Activated T-cell treated with anti-CD3 and anti-CD28 coated beads, Interleukin-2, amount 50 U/mL, for 1 hour (primary cell): ENCODE measurements at regions not wholly inside any gene's neighbourhood (a gene's known extent, or its start where the extent isn't known, plus 50 kb on each side); places are given as distances from the start of the nearest gene placed in this dataset.
"Not testable (repeated sequence)": the region's sequence is repeated elsewhere in the genome, so short reads cannot be mapped to it uniquely, and the experiment has no call there.

Source experiments
- DNase-seq: peaks from one replicate; pipeline ENCODE4 v3.0.0-alpha.2; 2020

GRCh38 chr4:71211748-71212147, 127.1 kb upstream of the SLC4A4 start:
- no peak for DNase-seq

GRCh38 chr4:71212216-71212615, 126.6 kb upstream of the SLC4A4 start:
- no peak for DNase-seq

GRCh38 chr4:71214578-71214977, 124.2 kb upstream of the SLC4A4 start:
- no peak for DNase-seq

- DNase-seq: no peak
Measured at GRCh38 chr4:71216316-71216959, 122.4 kb upstream of the SLC4A4 start.

- no peak for DNase-seq
Measured at GRCh38 chr4:71217688-71218087, 121.1 kb upstream of the SLC4A4 start.

GRCh38 chr4:71220848-71221247, 118.0 kb upstream of the SLC4A4 start:
- DNase-seq: not testable (repeated sequence)

GRCh38 chr4:71221510-71222466, 117.0 kb upstream of the SLC4A4 start:
- DNase-seq: no peak

GRCh38 chr4:71222661-71223060, 116.2 kb upstream of the SLC4A4 start:
- DNase-seq: no peak

GRCh38 chr4:71229477-71230270, 109.1 kb upstream of the SLC4A4 start:
- DNase-seq: no peak

- no peak for DNase-seq
Measured at GRCh38 chr4:71230271-71231128, 108.3 kb upstream of the SLC4A4 start.

GRCh38 chr4:71231129-71232055, 107.4 kb upstream of the SLC4A4 start:
- DNase-seq: no peak

GRCh38 chr4:71232056-71232430, 106.8 kb upstream of the SLC4A4 start:
- DNase-seq: no peak

GRCh38 chr4:71232846-71233245, 106.0 kb upstream of the SLC4A4 start:
- no peak for DNase-seq

GRCh38 chr4:71235311-71236201, 103.3 kb upstream of the SLC4A4 start:
- DNase-seq: no peak

GRCh38 chr4:71236226-71236625, 102.6 kb upstream of the SLC4A4 start:
- DNase-seq: no peak

GRCh38 chr4:71237641-71238040, 101.2 kb upstream of the SLC4A4 start:
- DNase-seq: no peak

- DNase-seq: no peak
Measured at GRCh38 chr4:71239365-71239764, 99.5 kb upstream of the SLC4A4 start.

GRCh38 chr4:71240094-71240493, 98.7 kb upstream of the SLC4A4 start:
- no peak for DNase-seq

GRCh38 chr4:71241501-71242288, 97.1 kb upstream of the SLC4A4 start:
- DNase-seq: no peak
